GM12865 (cell line): ENCODE measurements at regions not wholly inside any gene's neighbourhood (a gene's known extent, or its start where the extent isn't known, plus 50 kb on each side); places are given as distances from the start of the nearest gene placed in this dataset.

Experiments used
- DNase-seq: peaks from one replicate; pipeline ENCODE4 v3.0.0; 2010; ENCODE audit warnings: low read depth
- H3K4me3 ChIP-seq: 2 replicates; pipeline ENCODE4 v1.5.1; 2011; ENCODE audit warnings: mild to moderate bottlenecking, low read depth, low read length, control low read depth
- TF ChIP-seq, protein P1 (sequence below): IDR thresholded peaks from 2 replicates; pipeline ENCODE4 v1.5.1; 2011; ENCODE audit warnings: low read length, control low read depth, low read depth, inconsistent platforms; ENCODE audit not compliant: insufficient read depth; ENCODE audit errors: missing control alignments

DNA sequence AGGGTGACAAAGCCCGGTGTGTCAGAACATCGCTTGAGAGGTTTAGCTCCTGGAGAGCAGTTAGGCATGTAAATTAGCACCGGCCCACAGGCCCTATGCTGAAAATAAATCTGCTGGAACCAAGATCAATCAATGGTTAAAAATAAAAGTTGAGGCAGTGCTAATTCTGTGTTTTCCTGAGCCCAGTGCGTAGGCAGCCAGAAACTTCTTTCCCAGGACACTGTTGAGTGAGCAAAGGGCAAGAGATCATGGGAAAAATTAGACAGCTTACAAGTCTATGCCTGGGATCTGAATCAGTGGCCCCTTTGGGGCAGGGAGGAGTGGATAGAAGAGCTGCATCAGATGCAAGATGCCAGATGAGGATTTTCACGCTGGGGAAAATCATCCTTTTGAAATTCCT lies 539.2 kb downstream of the BUD13 start:
- TF ChIP-seq, protein P1, sequence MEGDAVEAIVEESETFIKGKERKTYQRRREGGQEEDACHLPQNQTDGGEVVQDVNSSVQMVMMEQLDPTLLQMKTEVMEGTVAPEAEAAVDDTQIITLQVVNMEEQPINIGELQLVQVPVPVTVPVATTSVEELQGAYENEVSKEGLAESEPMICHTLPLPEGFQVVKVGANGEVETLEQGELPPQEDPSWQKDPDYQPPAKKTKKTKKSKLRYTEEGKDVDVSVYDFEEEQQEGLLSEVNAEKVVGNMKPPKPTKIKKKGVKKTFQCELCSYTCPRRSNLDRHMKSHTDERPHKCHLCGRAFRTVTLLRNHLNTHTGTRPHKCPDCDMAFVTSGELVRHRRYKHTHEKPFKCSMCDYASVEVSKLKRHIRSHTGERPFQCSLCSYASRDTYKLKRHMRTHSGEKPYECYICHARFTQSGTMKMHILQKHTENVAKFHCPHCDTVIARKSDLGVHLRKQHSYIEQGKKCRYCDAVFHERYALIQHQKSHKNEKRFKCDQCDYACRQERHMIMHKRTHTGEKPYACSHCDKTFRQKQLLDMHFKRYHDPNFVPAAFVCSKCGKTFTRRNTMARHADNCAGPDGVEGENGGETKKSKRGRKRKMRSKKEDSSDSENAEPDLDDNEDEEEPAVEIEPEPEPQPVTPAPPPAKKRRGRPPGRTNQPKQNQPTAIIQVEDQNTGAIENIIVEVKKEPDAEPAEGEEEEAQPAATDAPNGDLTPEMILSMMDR, result no peak
- no peak for DNase-seq
- no peak overlapping the region for H3K4me3 ChIP-seq

DNA sequence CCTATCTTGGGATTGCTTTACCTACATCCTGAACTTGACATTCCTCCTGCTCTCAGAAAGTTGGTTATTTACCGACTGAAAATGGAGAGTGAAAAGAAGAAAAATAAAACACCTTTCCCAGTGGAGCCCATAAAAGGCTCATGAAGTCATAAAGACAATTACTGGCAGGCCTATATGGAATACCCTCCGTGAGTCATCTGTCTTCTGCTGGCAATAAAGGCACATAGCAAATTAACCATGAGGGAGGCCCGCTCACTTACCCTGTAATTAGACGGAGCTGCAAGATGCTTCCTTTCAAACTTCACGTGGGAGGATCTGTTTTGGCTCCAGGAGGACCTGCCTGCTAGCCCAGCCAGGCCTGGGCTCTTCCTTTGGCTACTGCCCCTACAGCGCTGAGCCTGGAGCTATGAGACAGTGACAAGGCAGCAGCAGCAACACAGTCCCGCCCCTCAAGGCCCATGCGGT lies 540.4 kb downstream of the BUD13 start:
- TF ChIP-seq, protein P1, result no peak
- H3K4me3 ChIP-seq, result no peak overlapping the region
- no peak for DNase-seq

DNA sequence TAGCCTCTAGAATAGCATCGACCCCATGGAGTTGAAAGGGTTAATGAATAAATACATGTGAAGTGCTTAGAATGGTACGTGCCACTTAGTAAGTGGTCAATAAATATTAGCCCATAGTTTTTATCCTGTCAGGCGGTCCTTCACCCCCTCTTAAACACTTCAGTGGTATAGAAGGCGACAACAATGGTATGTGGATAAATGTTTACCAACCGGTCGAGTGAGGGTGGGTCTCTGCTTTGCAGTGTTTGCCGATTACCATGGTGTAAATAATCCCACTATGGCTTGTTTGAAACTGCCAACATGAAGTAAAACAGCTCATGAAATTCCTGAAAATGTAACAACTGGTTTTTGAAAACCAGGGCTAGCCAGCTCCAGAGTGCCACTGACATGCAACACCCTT lies 541.2 kb downstream of the BUD13 start:
- TF ChIP-seq, protein P1, result no peak
- H3K4me3 ChIP-seq, result no peak overlapping the region
- DNase-seq, result no peak

DNA sequence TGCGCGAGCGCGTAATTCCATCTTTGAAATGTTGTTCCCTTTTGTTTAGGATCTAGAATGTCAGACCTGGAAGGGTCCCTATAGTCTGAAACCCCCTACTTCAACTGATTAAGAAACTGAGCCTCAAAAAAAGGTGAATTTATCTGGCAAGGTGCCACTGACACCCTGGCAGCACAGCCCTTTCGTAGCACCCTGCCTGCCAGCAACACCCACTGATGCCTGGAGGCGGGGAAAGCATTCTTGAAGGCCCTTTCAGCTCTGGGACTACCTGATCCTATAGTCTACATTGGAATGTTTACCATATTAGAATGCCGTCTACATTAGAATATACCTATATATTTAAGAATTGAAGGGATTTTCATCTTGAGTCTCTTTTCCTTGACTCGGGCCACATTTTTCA lies 542.3 kb downstream of the BUD13 start:
- TF ChIP-seq, protein P1, result no peak
- no peak for DNase-seq
- H3K4me3 ChIP-seq, result no peak overlapping the region

DNA sequence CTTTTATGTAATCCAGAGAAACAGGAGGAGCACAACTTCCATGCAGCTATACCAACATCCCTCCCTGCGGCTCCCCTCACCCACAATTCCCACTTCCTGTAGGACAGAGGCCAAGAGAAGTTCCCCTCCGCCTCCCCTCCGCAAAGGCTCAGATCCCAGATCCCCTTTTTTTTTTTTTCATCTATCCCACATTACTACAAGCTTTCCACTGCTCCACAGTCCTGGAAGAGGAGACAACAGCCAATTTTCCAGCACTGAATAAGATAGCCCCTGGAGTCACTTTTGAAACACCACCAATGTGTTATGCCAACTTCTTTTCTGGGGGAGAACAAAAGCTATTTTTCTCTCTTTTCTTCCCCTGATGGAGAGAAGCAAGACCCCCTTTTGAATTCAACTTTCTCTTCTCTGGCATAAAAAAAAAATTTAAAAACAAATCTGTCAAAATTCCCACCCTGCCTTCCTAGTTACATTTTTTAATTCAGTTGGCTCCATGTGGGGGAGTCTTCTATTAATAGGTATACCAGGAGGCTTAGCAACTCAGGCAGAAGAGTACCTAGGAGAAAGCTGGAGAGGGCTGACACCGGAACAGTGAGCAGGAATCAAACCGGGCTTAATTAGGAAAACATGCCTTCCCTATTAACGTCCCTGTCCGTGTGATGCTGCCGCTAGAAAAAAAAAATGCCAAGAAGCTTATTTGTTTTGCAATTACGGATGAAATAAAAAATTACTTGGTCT lies 543.4 kb downstream of the BUD13 start:
- no peak for DNase-seq
- TF ChIP-seq, protein P1, result no peak
- H3K4me3 ChIP-seq, result no peak overlapping the region

DNA sequence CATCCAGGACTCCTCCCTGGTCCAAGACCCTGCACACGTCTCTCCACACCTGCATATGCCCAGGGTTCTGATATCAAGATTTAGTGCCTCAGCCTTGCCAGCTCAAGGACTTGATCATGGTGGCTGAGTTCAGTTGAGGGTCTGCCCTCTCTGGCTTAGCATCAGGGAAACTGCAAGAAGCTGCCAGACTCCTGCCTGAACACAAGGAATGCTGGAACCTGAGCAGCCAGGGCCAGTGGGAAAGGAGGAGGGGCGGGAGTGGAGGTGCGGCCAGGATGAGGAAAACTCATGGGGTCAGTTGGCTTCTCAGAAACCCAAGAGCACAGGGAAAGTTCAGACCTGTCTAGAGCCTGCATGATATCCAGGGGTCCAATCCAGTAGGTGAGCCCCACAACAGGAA lies 546.1 kb downstream of the BUD13 start:
- H3K4me3 ChIP-seq, result no peak overlapping the region
- no peak for DNase-seq
- TF ChIP-seq, protein P1, result no peak
